Activated B cell treated with CpG ODN at 0.5 μM for 24 hours (primary cell): ENCODE measurements at regions not wholly inside any gene's neighbourhood (a gene's known extent, or its start where the extent isn't known, plus 50 kb on each side); places are given as distances from the start of the nearest gene placed in this dataset.

Experiments used
- ATAC-seq: fragments of 200-7000 bp; cut with Tn5 transposase; one replicate; pipeline ENCODE4 v1.10.0; 2021; ENCODE audit warnings: low read depth, mild to moderate bottlenecking, moderate library complexity
- CTCF ChIA-PET: fragments of 350-600 bp; sonication (Branson Sonifier 250); formaldehyde crosslinking; loops from one replicate; lab custom pipeline; 2021; ENCODE audit warnings: antibody characterized with exemption; lab: Charles Lee
- POLR2A ChIA-PET: fragments of 350-600 bp; sonication (Branson Sonifier 250); formaldehyde crosslinking; loops from one replicate; lab custom pipeline; 2021; ENCODE audit warnings: antibody characterized with exemption; lab: Charles Lee
- DNase-seq: peaks from one replicate; pipeline ENCODE4 v3.0.0; 2022
- H3K27ac Mint-ChIP-seq: one replicate; pipeline ENCODE4 v1.8.0; 2020; ENCODE audit warnings: mixed read lengths
- H3K27me3 Mint-ChIP-seq: one replicate; pipeline ENCODE4 v1.8.0; 2021; ENCODE audit warnings: mixed read lengths
- H3K36me3 Mint-ChIP-seq: one replicate; pipeline ENCODE4 v1.8.0; 2021; ENCODE audit warnings: low read depth, mixed read lengths
- H3K4me1 Mint-ChIP-seq: one replicate; pipeline ENCODE4 v1.8.0; 2021; ENCODE audit warnings: mixed read lengths
- H3K4me3 Mint-ChIP-seq: one replicate; pipeline ENCODE4 v1.8.0; 2020; ENCODE audit warnings: mild to moderate bottlenecking, mixed read lengths
- H3K9me3 Mint-ChIP-seq: one replicate; pipeline ENCODE4 v1.8.0; 2020; ENCODE audit warnings: mixed read lengths
- CTCF ChIP-seq: fragments of 200-600 bp; IDR thresholded peaks from one replicate; pipeline ENCODE4 v1.8.0; 2022; ENCODE audit warnings: antibody characterized with exemption, mild to moderate bottlenecking
- intact Hi-C: fragments of 100-400 bp; cut with micrococcal nuclease; formaldehyde crosslinking; loops from one replicate; pipeline ENCODE4 v1.15.1; 2024

GRCh38 chrX:20989361-20989760 lies 384.9 kb upstream of the CNKSR2 start:
- H3K27ac Mint-ChIP-seq: no peak overlapping the region
- intact Hi-C loops: no loop called here
- no peak for TF ChIP-seq CTCF
- H3K27me3 Mint-ChIP-seq: no peaks in the 10 kb centered on the region
- H3K4me1 Mint-ChIP-seq: no peaks in the 10 kb centered on the region
- ATAC-seq (no peak), DNase-seq (no peak)
- ChIA-PET POLR2A (no interaction called here), CTCF (no interaction called here)
- no peak overlapping the region for H3K4me3 Mint-ChIP-seq
- H3K36me3 Mint-ChIP-seq: no peaks in the 10 kb centered on the region
- H3K9me3 Mint-ChIP-seq: no peaks in the 10 kb centered on the region

- intact Hi-C loops: no loop called here
- ChIA-PET CTCF (no interaction called here), POLR2A (no interaction called here)
- Mint-ChIP-seq H3K27ac (no peak overlapping the region), H3K27me3 (no peaks in the 10 kb centered on the region), H3K4me3 (no peak overlapping the region), H3K36me3 (no peaks in the 10 kb centered on the region), H3K4me1 (no peaks in the 10 kb centered on the region), H3K9me3 (no peaks in the 10 kb centered on the region)
- DNase-seq (no peak), ATAC-seq (no peak)
- TF ChIP-seq CTCF: no peak
Measured at GRCh38 chrX:20988804-20989203, 385.4 kb upstream of the CNKSR2 start.

DNA sequence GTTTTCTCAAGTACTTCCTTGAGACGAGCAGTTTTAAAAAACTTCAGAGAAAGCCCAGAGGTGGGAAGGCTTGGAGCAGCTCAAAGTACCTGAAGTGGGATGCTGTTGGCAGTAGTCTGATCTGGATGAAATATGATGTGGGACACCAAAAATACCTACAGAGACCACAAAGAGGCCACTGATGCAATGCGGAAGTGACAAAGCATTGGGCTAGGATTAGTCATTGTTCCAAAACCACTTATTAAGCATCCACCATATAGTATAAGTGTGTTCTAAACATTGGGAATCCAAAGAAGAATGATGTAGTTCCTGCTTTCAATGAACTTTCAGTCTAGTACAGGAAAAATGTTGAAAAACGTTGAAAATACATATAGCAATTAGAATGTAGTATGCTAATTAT lies 386.1 kb upstream of the CNKSR2 start:
- no peak for DNase-seq
- Mint-ChIP-seq H3K27ac (no peak overlapping the region), H3K36me3 (no peaks in the 10 kb centered on the region), H3K4me1 (no peaks in the 10 kb centered on the region), H3K9me3 (no peaks in the 10 kb centered on the region), H3K27me3 (no peaks in the 10 kb centered on the region), H3K4me3 (no peak overlapping the region)
- TF ChIP-seq CTCF: no peak
- no peak for ATAC-seq
- intact Hi-C loops: no loop called here
- ChIA-PET CTCF (no interaction called here), POLR2A (no interaction called here)

- Mint-ChIP-seq H3K27me3 (no peaks in the 10 kb centered on the region), H3K27ac (no peak overlapping the region), H3K9me3 (peaks cover 2% of the 10 kb centered on the region), H3K36me3 (no peaks in the 10 kb centered on the region), H3K4me1 (no peaks in the 10 kb centered on the region), H3K4me3 (no peak overlapping the region)
- DNase-seq (no peak), ATAC-seq (no peak)
- intact Hi-C loops: no loop called here
- POLR2A ChIA-PET: no interaction called here
- CTCF ChIA-PET: no interaction called here
- TF ChIP-seq CTCF: no peak
Measured at GRCh38 chrX:20980426-20980825, 393.8 kb upstream of the CNKSR2 start.

GRCh38 chrX:20974326-20974725 lies 399.9 kb upstream of the CNKSR2 start:
- DNase-seq (no peak), ATAC-seq (no peak)
- Mint-ChIP-seq H3K27me3 (no peaks in the 10 kb centered on the region), H3K9me3 (no peaks in the 10 kb centered on the region), H3K27ac (no peak overlapping the region), H3K4me3 (no peak overlapping the region), H3K4me1 (no peaks in the 10 kb centered on the region), H3K36me3 (no peaks in the 10 kb centered on the region)
- CTCF ChIA-PET: no interaction called here
- intact Hi-C loops: no loop called here
- TF ChIP-seq CTCF: no peak
- POLR2A ChIA-PET: no interaction called here
